ENCODE measurements at regions not wholly inside any gene's neighbourhood (a gene's known extent, or its start where the extent isn't known, plus 50 kb on each side); places are given as distances from the start of the nearest gene placed in this dataset.

- TF ChIP-seq CTCF (IDR thresholded peaks at IDR 0.05) (no peak), POLR2A (IDR thresholded peaks at IDR 0.05) (no peak), POLR2AphosphoS5 (IDR thresholded peaks at IDR 0.05) (no peak)
These were observed 193.3 kb upstream of the CSF3R start for GRCh38 chr1:36675931-36676562.

All from transverse colon (tissue), 4 donors.